ENCODE measurements at regions not wholly inside any gene's neighbourhood (a gene's known extent, or its start where the extent isn't known, plus 50 kb on each side); places are given as distances from the start of the nearest gene placed in this dataset.

DNA sequence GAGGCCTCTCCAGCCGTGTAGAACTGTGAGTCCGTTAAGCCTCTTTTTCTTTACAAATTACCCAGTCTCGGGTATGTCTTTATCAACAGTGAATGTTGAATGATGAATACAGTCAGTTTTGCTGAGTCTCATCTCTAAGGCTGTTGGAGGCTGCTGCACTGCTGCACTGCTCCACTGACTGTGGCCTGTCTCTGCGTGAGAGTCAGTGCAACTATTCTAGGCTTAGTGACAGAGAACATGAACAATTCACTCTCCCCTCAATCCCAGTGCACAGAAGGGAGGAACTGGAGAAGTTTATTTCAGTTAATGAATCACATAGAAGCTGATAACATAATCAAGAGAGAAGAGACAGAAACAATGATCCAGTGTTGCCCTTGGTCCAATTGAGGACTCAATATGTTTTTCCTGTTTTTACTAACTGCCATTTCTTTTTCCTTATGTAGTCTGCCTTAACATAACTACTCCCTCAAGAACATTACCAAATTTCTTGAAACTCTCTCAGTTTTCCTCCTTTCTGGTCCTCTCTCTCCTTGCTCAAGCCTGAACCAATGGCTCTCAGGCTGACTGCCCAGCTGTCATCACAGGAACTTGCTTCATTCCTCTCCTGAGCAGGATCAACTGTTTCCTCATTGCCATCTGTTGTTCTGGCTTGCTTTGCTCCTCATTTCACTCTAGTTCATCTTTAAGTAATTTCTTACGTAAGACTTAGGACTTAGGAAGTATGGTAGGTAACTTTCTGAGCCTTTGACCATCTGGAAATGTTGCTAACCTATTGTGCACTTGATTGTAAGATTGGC is 483.2 kb downstream of the METTL4 start:
- TF ChIP-seq CTCF (IDR thresholded peaks at IDR 0.05) (no peak), POLR2A (IDR thresholded peaks at IDR 0.05) (no peak)

All from right lobe of liver (tissue), 4 donors.